ENCODE measurements at regions not wholly inside any gene's neighbourhood (a gene's known extent, or its start where the extent isn't known, plus 50 kb on each side); places are given as distances from the start of the nearest gene placed in this dataset.
"Not testable (repeated sequence)": the region's sequence is repeated elsewhere in the genome, so short reads cannot be mapped to it uniquely, and the experiment has no call there.

DNA sequence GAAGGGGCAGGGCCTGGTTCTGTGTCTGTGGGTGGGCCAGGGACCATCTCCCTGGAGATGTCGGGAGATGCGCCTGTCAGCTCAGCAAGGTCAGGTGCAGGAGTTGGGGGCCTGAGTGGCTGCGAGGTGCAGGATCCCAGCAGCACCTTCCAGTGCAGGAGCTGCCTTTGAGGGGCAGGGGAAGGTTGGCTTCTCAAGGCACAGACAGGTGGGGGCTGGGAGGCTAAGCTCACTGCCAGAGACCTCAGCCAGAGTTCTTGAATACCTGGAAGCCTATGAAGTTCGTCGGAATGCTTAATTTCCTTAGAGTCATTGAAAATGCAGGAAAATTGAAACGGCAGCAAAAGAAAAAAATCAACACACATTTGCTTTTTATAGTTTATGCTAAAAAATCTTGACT is 72.8 kb upstream of the CRYM start:
- H3K4me3 ChIP-seq; H3K4me1 ChIP-seq; H3K36me3 ChIP-seq; intact Hi-C loops (cut with DNase I); H3K9me3 ChIP-seq; DNase-seq (ENCODE audit: low spot score in 2 of 2); H3K27me3 ChIP-seq; H3K27ac ChIP-seq: not testable (repeated sequence)

DNA sequence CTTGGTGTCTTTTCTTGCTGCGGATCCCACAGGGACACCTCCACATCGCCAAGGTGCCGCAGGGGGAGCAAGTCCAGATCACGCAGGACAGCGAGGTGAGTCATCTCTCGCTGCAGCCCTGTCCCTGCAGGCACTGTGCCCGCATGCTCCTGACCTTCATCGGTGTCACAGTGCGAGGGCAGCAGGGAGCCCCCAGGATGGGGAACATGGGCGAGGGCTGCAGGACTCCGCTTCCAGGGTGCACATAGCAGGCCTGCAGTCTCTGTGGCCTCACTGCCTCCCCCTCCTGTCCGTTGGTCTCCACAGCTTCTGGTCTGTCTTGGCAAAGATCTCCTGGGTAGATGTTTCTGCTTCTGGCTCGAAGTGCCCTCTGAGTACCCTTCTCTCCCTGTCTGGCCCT is 71.2 kb upstream of the CRYM start:
- H3K4me3 ChIP-seq; H3K9me3 ChIP-seq; H3K36me3 ChIP-seq; H3K4me1 ChIP-seq; H3K27ac ChIP-seq; intact Hi-C loops (cut with DNase I); H3K27me3 ChIP-seq; DNase-seq (ENCODE audit: low spot score in 2 of 2): not testable (repeated sequence)

DNA sequence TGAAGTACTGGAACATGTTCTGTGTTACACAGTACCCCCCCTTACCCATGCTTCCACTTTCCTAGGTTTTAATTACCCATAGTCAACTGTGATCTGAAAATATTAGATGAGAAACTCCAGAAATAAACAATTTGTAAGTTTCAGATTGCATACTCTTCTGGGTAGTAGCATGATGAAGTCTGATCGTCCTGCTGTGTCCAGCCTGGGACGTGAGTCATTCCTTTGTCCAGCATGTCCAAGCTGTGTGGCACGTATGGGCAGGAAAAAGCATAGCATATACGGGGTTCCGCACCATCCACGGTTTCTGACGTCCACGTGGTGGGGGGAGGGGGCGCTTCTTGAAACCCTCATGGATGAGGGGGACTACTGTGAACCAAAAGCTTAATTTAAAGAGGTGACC is 70.7 kb upstream of the CRYM start:
- H3K36me3 ChIP-seq; H3K9me3 ChIP-seq; H3K4me1 ChIP-seq; H3K4me3 ChIP-seq; H3K27ac ChIP-seq; DNase-seq (ENCODE audit: low spot score in 2 of 2); H3K27me3 ChIP-seq; intact Hi-C loops (cut with DNase I): not testable (repeated sequence)

DNA sequence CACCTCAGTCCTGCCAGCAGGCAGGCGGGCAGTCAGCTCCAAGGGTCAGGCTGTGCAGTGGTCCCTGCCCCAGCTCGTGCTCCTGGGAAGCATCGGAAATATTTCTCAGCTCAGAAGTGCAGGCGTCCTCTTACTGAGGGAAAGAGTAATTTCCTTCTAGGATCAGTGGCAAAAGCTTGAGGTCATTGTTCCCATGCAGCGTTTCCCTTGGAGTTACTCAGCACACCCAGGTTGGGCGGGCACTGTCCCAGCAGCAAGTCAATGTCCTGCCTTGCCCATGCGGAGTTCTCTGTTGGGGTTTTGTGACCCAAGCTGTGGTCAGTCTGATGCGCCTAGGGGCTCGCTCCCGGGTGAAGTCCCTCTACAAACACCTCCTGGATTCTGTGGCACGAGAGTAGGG is 69.4 kb upstream of the CRYM start:
- H3K27ac ChIP-seq; H3K4me1 ChIP-seq; H3K9me3 ChIP-seq; H3K27me3 ChIP-seq; H3K4me3 ChIP-seq; intact Hi-C loops (cut with DNase I); DNase-seq (ENCODE audit: low spot score in 2 of 2); H3K36me3 ChIP-seq: not testable (repeated sequence)

DNA sequence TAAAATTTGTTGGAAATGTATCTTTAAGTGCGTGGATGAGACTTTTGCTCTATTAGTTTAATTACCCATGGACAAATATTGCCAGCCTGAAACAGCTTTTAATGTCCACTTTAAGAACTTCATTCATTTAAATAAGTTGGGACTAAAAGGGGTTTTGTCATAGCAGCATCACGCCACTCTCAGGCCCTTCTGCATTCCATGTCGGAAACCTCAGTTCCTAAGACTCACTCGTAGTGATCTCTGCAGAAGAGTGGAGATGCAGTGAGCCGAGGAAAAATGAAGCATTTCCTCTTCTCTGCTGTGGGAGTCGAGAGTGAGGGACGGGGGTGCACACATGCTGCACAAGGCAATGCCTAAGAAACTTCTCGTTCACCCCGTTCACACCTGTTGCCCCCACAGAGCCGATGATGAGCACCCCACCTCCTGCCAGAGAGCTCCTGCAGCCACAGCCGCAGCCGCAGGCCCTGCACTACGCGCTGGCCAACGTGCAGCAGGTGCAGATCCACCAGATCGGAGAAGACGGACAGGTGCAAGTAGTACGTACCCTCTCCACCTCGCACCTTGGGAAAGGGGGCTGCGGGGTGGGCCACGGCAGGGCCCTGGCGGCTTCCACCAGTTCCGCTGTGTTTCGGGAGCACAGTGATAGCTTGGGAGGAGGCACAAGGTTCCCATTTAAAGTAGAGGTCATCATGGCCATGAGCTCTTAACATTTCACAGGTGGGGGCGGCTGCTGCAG is 68.8 kb upstream of the CRYM start:
- DNase-seq (ENCODE audit: low spot score in 2 of 2); H3K27me3 ChIP-seq; H3K4me1 ChIP-seq; H3K9me3 ChIP-seq; H3K4me3 ChIP-seq; H3K27ac ChIP-seq; H3K36me3 ChIP-seq; intact Hi-C loops (cut with DNase I): not testable (repeated sequence)

DNA sequence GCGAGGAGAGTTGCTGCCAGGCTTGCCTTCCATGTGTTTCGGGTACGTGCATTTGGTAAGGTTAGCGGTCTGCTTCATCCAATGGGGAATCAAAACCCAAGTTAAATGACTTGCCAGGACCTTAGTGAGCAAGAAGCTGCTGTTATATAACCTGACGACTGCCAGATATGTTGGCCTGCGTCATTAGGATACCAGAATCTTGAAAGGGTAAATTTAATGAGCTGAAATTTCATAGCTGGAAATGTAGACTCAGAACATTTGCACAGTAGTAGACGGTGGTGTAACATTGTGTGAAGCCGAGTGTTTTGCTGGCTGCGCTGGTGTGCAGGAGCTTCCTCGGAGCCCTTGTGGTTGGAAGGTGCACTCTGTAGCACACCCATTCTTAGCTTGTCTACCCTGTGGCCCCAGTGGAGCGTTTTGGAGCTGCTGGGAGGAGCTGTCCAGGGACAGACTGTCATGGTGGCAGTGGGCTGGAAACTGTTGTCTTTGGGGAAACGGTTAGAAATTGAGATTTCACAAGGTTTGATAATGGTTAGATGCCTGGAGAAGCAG is 66.3 kb upstream of the CRYM start:
- H3K4me1 ChIP-seq; H3K27me3 ChIP-seq; H3K9me3 ChIP-seq; intact Hi-C loops (cut with DNase I); H3K4me3 ChIP-seq; H3K27ac ChIP-seq; H3K36me3 ChIP-seq; DNase-seq (ENCODE audit: low spot score in 2 of 2): not testable (repeated sequence)

DNA sequence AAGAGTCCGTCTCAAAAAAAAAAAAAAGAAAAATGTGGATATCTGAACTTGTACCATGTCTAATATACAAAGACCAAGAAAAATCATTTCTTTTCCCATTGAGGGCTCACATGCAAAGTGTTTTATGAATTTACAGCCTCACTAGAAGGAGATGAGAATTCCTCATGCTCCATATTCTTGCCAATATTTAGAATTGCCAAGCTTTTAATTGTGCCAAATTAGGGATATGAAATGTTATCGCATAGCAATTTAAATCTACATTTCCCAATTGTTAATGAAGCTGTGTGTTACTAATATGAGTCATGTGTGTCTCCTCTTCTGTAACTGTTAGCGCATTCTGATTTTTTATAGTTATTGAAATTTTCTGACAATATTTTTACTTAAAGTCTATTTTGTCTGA is 63.0 kb upstream of the CRYM start:
- no peak for DNase-seq (ENCODE audit: low spot score in 2 of 2)
- Histone ChIP-seq H3K4me3 (no peak overlapping the region), H3K4me1 (no peaks in the 10 kb centered on the region), H3K9me3 (no peaks in the 10 kb centered on the region), H3K36me3 (no peaks in the 10 kb centered on the region), H3K27ac (no peak overlapping the region), H3K27me3 (no peaks in the 10 kb centered on the region)
- TF ChIP-seq, protein P1, sequence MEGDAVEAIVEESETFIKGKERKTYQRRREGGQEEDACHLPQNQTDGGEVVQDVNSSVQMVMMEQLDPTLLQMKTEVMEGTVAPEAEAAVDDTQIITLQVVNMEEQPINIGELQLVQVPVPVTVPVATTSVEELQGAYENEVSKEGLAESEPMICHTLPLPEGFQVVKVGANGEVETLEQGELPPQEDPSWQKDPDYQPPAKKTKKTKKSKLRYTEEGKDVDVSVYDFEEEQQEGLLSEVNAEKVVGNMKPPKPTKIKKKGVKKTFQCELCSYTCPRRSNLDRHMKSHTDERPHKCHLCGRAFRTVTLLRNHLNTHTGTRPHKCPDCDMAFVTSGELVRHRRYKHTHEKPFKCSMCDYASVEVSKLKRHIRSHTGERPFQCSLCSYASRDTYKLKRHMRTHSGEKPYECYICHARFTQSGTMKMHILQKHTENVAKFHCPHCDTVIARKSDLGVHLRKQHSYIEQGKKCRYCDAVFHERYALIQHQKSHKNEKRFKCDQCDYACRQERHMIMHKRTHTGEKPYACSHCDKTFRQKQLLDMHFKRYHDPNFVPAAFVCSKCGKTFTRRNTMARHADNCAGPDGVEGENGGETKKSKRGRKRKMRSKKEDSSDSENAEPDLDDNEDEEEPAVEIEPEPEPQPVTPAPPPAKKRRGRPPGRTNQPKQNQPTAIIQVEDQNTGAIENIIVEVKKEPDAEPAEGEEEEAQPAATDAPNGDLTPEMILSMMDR (IDR thresholded peaks at IDR 0.05) = no peak
- intact Hi-C loops (cut with DNase I) = no loop called here

DNA sequence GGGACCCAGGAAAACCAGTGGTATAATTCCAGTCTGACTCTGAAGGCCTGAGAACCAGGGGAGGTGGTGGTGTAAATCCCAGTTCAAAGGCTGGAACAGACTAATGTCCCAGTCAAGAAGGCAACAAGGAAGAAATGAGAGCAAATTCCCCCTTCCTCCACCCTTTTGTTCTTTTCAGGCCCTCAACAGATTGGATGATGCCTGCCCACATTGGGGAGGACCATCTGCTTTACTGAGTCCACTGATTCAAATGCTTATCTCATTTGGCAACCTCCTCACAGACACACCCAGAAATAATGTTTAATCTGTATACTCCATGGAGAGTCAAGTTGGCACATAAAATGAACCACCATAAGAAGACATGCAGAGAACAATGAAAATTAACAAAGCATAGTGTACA is 61.9 kb upstream of the CRYM start:
- H3K27ac ChIP-seq = no peak overlapping the region
- H3K4me1 ChIP-seq = no peaks in the 10 kb centered on the region
- no peak overlapping the region for H3K4me3 ChIP-seq
- TF ChIP-seq, protein P1 (IDR thresholded peaks at IDR 0.05) = no peak
- no peaks in the 10 kb centered on the region for H3K27me3 ChIP-seq
- H3K9me3 ChIP-seq = no peaks in the 10 kb centered on the region
- H3K36me3 ChIP-seq = no peaks in the 10 kb centered on the region
- intact Hi-C loops (cut with DNase I) = no loop called here
- DNase-seq (ENCODE audit: low spot score in 2 of 2) = no peak

DNA sequence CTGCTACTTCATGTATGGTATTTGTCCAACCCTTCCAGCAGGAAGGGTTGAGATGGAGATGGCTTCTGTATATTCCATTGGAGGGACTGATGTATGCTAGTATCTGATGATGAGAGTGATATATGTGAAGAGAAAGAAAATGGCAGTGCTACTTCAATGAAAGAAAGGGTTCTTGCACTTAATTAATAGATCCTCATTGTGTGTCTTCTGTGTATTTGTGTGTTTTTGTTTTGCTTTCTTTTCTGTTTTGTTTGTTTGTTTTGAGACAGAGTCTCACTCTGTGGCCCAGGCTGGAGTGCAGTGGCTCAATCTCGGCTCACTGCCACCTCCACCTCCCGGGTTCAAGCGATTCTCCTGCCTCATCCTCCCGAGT is 61.2 kb upstream of the CRYM start:
- no peak for DNase-seq (ENCODE audit: low spot score in 2 of 2)
- H3K27ac ChIP-seq = no peak overlapping the region
- no peak overlapping the region for H3K4me3 ChIP-seq
- H3K36me3 ChIP-seq = no peaks in the 10 kb centered on the region
- no peaks in the 10 kb centered on the region for H3K4me1 ChIP-seq
- H3K27me3 ChIP-seq = no peaks in the 10 kb centered on the region
- intact Hi-C loops (cut with DNase I) = no loop called here
- H3K9me3 ChIP-seq = no peaks in the 10 kb centered on the region
- TF ChIP-seq, protein P1 (IDR thresholded peaks at IDR 0.05) = no peak
